A673 (cell line): ENCODE measurements at regions not wholly inside any gene's neighbourhood (a gene's known extent, or its start where the extent isn't known, plus 50 kb on each side); places are given as distances from the start of the nearest gene placed in this dataset.
A peak's percentile ranks its signal among the peaks of the same experiment; 100 is the strongest.

Source experiments
- BruUV-seq: library from RNA; stranded (reverse); fragments of 400-500 nt; replicated peaks from 2 replicates; lab custom pipeline; 2021; lab: Mats Ljungman, UMichigan
- CTCF ChIA-PET: fragments of 300-600 bp; sonication (Branson Sonifier 250); formaldehyde crosslinking; loops from one replicate; lab custom pipeline; 2022; ENCODE audit warnings: antibody characterized with exemption; lab: Charles Lee
- POLR2A ChIA-PET: fragments of 300-600 bp; sonication (Branson Sonifier 250); formaldehyde crosslinking; loops from one replicate; lab custom pipeline; 2022; ENCODE audit warnings: antibody characterized with exemption; ENCODE audit not compliant: low non-redundant PET; lab: Charles Lee
- DNase-seq: peaks from one replicate; pipeline ENCODE4 v3.0.0-alpha.2; 2015; ENCODE audit warnings: low spot score
- H3K27ac ChIP-seq: fragments of 200-600 bp; sonication (generic); 2 replicates; pipeline ENCODE4 v1.5.1; 2016; ENCODE audit warnings: mixed run types, low read depth, mild to moderate bottlenecking, mixed read lengths, antibody characterized with exemption, low read length; ENCODE audit not compliant: poor library complexity, severe bottlenecking
- H3K27me3 ChIP-seq: fragments of 200-600 bp; sonication (generic); replicated peaks from 2 replicates; pipeline ENCODE4 v1.6.1; 2017; ENCODE audit warnings: mixed run types, low read depth, mild to moderate bottlenecking, mixed read lengths, antibody characterized with exemption, low read length; ENCODE audit not compliant: insufficient read depth, poor library complexity
- H3K36me3 ChIP-seq: fragments of 200-600 bp; sonication (generic); 2 replicates; pipeline ENCODE4 v1.6.1; 2016; ENCODE audit warnings: mixed run types, mild to moderate bottlenecking, mixed read lengths, antibody characterized with exemption, low read length; ENCODE audit not compliant: insufficient read depth, poor library complexity, severe bottlenecking
- H3K4me1 ChIP-seq: fragments of 200-600 bp; sonication (generic); 2 replicates; pipeline ENCODE4 v1.6.1; 2017; ENCODE audit warnings: mixed run types, mild to moderate bottlenecking, mixed read lengths, antibody characterized with exemption, low read length; ENCODE audit not compliant: insufficient read depth, poor library complexity, severe bottlenecking
- H3K4me3 ChIP-seq: fragments of 200-600 bp; sonication (generic); 2 replicates; pipeline ENCODE4 v1.5.1; 2016; ENCODE audit warnings: low read depth, mixed run types, mild to moderate bottlenecking, mixed read lengths, low read length; ENCODE audit not compliant: poor library complexity, severe bottlenecking
- H3K9me3 ChIP-seq: fragments of 200-600 bp; sonication (generic); 2 replicates; pipeline ENCODE4 v1.6.1; 2016; ENCODE audit warnings: mixed run types, low read depth, mild to moderate bottlenecking, mixed read lengths, antibody characterized with exemption, low read length; ENCODE audit not compliant: poor library complexity, severe bottlenecking
- EZH2 ChIP-seq: fragments of 200-600 bp; sonication (generic); IDR thresholded peaks from 2 replicates; pipeline ENCODE4 v1.6.1; 2017; ENCODE audit warnings: borderline replicate concordance, low read depth, mild to moderate bottlenecking, mixed read lengths, antibody characterized with exemption, low read length; ENCODE audit not compliant: poor library complexity, severe bottlenecking
- intact Hi-C: fragments of 100-400 bp; cut with micrococcal nuclease; formaldehyde crosslinking; loops from one replicate; pipeline ENCODE4 v1.10.0; 2022; ENCODE audit not compliant: unreplicated experiment
- TF ChIP-seq, protein P1 (sequence below): fragments of 300-800, 200-600 bp; sonication (generic); conservative IDR thresholded peaks from 2 replicates; pipeline ENCODE4 v1.5.1; 2017; ENCODE audit warnings: low read depth, mild to moderate bottlenecking, antibody characterized with exemption, low read length, moderate library complexity, mixed read lengths

DNA sequence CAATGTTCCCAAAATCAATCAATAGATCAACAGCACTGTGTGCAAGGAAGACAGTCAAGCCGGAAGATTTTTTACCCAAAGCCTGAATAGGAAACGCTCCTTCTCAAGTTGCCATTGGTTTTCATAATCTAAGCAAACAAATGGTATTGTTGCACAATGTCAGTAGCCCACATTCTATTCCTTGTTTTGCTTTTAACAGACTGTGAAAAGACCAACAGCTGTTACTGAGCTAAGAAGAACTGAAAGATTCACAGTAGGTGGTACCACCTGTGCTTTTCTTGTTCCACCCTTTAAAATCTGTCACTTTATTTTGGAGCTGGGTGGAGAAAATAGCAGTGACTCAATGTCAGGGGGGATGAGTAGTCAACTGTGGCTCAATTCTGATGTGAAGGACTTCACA is 357.5 kb upstream of the CADM2 start:
- H3K9me3 ChIP-seq = peaks cover 3% of the 10 kb centered on the region

DNA sequence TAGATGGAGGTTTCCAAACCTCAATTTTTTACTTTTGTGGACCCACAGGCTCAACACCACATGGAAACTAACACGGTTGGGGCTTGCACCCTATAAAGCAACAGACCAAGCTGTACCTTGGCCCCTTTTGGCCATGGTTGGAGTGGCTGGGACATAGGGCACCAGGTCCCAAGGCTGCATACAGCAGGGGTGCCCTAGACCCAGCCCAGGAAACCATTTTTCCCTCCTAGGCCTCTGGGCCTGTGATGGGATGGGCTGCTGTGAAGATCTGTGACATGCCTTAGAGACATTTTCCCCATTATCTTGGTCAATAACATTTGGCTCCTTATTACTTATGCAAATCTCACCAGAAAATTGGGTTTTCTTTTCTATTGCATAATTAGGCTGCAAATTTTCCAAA is 337.0 kb upstream of the CADM2 start:
- Histone ChIP-seq H3K4me3 (no peak overlapping the region), H3K4me1 (no peaks in the 10 kb centered on the region), H3K27ac (no peak overlapping the region), H3K36me3 (no peaks in the 10 kb centered on the region), H3K27me3 (no peaks in the 10 kb centered on the region), H3K9me3 (peaks cover 9% of the 10 kb centered on the region)
- no peak for TF ChIP-seq EZH2
- TF ChIP-seq, protein P1, sequence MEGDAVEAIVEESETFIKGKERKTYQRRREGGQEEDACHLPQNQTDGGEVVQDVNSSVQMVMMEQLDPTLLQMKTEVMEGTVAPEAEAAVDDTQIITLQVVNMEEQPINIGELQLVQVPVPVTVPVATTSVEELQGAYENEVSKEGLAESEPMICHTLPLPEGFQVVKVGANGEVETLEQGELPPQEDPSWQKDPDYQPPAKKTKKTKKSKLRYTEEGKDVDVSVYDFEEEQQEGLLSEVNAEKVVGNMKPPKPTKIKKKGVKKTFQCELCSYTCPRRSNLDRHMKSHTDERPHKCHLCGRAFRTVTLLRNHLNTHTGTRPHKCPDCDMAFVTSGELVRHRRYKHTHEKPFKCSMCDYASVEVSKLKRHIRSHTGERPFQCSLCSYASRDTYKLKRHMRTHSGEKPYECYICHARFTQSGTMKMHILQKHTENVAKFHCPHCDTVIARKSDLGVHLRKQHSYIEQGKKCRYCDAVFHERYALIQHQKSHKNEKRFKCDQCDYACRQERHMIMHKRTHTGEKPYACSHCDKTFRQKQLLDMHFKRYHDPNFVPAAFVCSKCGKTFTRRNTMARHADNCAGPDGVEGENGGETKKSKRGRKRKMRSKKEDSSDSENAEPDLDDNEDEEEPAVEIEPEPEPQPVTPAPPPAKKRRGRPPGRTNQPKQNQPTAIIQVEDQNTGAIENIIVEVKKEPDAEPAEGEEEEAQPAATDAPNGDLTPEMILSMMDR = no peak
- intact Hi-C loops = no loop called here
- ChIA-PET CTCF (no interaction called here), POLR2A (no interaction called here)
- DNase-seq = no peak
- BruUV-seq = no TSS peak

More for the DNA sequence above, 357.5 kb upstream of the CADM2 start:
- H3K4me1 ChIP-seq = no peaks in the 10 kb centered on the region
- peak; percentile 2 for DNase-seq
- no TSS peak for BruUV-seq
- POLR2A ChIA-PET = no interaction called here
- intact Hi-C loops = no loop called here
- H3K4me3 ChIP-seq = no peak overlapping the region
- H3K36me3 ChIP-seq = no peaks in the 10 kb centered on the region
- H3K27ac ChIP-seq = no peak overlapping the region
- no peaks in the 10 kb centered on the region for H3K27me3 ChIP-seq
- TF ChIP-seq, protein P1 = no peak
- TF ChIP-seq EZH2 = no peak
- CTCF ChIA-PET = no interaction called here

DNA sequence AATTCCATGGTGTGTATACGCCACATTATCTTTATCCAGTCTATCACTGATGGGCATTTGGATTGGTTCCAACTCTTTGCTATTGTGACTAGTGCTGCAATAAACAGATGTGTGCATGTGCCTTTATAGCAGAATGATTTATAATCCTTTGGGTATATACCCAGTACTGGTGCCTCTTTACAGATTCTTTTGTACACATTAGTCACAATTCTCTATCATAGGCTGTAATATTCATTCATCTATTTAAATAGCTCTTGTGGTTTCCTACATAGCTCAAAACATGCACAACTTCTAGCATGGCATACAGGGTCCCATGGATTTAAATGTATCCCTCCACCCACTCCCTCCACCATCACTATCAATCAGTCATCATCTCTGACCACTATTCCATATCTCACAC is 324.1 kb upstream of the CADM2 start:
- no peak for DNase-seq
- ChIA-PET POLR2A (no interaction called here), CTCF (no interaction called here)

More for the DNA sequence above, 324.1 kb upstream of the CADM2 start:
- Histone ChIP-seq H3K27me3 (no peaks in the 10 kb centered on the region), H3K4me1 (no peaks in the 10 kb centered on the region), H3K36me3 (no peaks in the 10 kb centered on the region), H3K27ac (no peak overlapping the region), H3K9me3 (peaks cover 6% of the 10 kb centered on the region), H3K4me3 (no peak overlapping the region)
- intact Hi-C loops = no loop called here
- BruUV-seq = no TSS peak
- no peak for TF ChIP-seq EZH2
- TF ChIP-seq, protein P1 = no peak
